HCT116 (cell line): ENCODE measurements at regions not wholly inside any gene's neighbourhood (a gene's known extent, or its start where the extent isn't known, plus 50 kb on each side); places are given as distances from the start of the nearest gene placed in this dataset.

Experiments used
- ATAC-seq: fragments of 200-7000 bp; cut with Tn5 transposase; 2 replicates; pipeline ENCODE4 v1.9.1; 2020; ENCODE audit warnings: mild to moderate bottlenecking, moderate library complexity
- BruUV-seq: library from RNA; stranded (reverse); fragments of 400-500 nt; replicated peaks from 2 replicates; lab custom pipeline; 2021; lab: Mats Ljungman, UMichigan
- CTCF ChIA-PET: fragments of 300-600 bp; sonication (Branson Sonifier 250); formaldehyde crosslinking; loops from one replicate; lab custom pipeline; 2021; ENCODE audit warnings: antibody characterized with exemption; lab: Charles Lee
- POLR2A ChIA-PET: fragments of 300-600, 350-600 bp; sonication (Branson Sonifier 250); formaldehyde crosslinking; loops from one replicate; lab custom pipeline; 2021; ENCODE audit warnings: antibody characterized with exemption; lab: Charles Lee
- RAD21 ChIA-PET, 2 experiments: fragments of 300-600 bp; sonication (Branson Sonifier 250); formaldehyde crosslinking; loops; one replicate each; lab custom pipeline; 2023; ENCODE audit warnings: low total read pairs in 2 of 2; ENCODE audit not compliant: uncharacterized antibody in 2 of 2, unreplicated experiment in 2 of 2, low non-redundant PET in 1 of 2; lab: Charles Lee
- DNase-seq: peaks from one replicate; pipeline ENCODE4 v3.0.0-alpha.2; 2010; ENCODE audit warnings: low read depth, low spot score
- H2AFZ ChIP-seq: fragments of 200-600 bp; shearing (Covaris generic), sonication (generic); 2 replicates; pipeline ENCODE4 v1.6.1; 2017; ENCODE audit warnings: low read depth, mixed run types, mixed read lengths, antibody characterized with exemption, low read length; ENCODE audit not compliant: poor library complexity, severe bottlenecking
- H3K27ac ChIP-seq: 2 replicates; pipeline ENCODE4 v1.5.1; 2012; ENCODE audit warnings: low read depth, low read length
- H3K27me3 ChIP-seq: fragments of 200-600 bp; sonication (generic); 2 replicates; pipeline ENCODE4 v1.6.1; 2016; ENCODE audit warnings: mixed run types, low read length, mixed read lengths; ENCODE audit not compliant: insufficient read depth
- H3K36me3 ChIP-seq, 2 experiments: fragments of 200-500 bp in 1 of 2; fragments of 200-600 bp in 1 of 2; sonication (Bioruptor generic) in 1 of 2; sonication (generic) in 1 of 2; 2 replicates each; pipeline versions ENCODE4 v1.5.1 to v1.6.1; 2014 to 2016; ENCODE audit warnings: low read length in 2 of 2, inconsistent platforms in 1 of 2, mixed read lengths in 1 of 2, mixed run types in 1 of 2; ENCODE audit not compliant: insufficient read depth in 2 of 2, control insufficient read depth in 1 of 2
- H3K4me1 ChIP-seq, 2 experiments: fragments of 200-600 bp in 1 of 2; sonication (generic) in 1 of 2; 2 replicates each; pipeline versions ENCODE4 v1.5.1 to v1.6.1; 2012 to 2017; ENCODE audit warnings: low read length in 2 of 2, inconsistent platforms in 1 of 2, mild to moderate bottlenecking in 1 of 2, mixed read lengths in 1 of 2, mixed run types in 1 of 2, moderate library complexity in 1 of 2; ENCODE audit not compliant: insufficient read depth in 2 of 2, control insufficient read depth in 1 of 2
- H3K4me2 ChIP-seq: fragments of 200-600 bp; sonication (generic); 2 replicates; pipeline ENCODE4 v1.6.1; 2017; ENCODE audit warnings: mixed run types, low read length, mixed read lengths
- H3K4me3 ChIP-seq, 2 experiments: fragments of 200-600 bp in 1 of 2; sonication (generic) in 1 of 2; replicated peaks in 1 of 2; 2 replicates each; pipeline ENCODE4 v1.5.1; 2011 to 2016; ENCODE audit warnings: low read length in 2 of 2, control low read depth in 1 of 2, low read depth in 1 of 2, mild to moderate bottlenecking in 1 of 2, mixed read lengths in 1 of 2, mixed run types in 1 of 2
- H3K79me2 ChIP-seq: fragments of 200-600 bp; sonication (generic); 2 replicates; pipeline ENCODE4 v1.6.1; 2017; ENCODE audit warnings: mild to moderate bottlenecking, mixed run types, low read length, moderate library complexity, mixed read lengths; ENCODE audit not compliant: insufficient read depth
- H3K9ac ChIP-seq: fragments of 200-600 bp; sonication (generic); 2 replicates; pipeline ENCODE4 v1.6.1; 2016; ENCODE audit warnings: low read length, mixed read lengths
- H3K9me2 ChIP-seq: fragments of 200-600 bp; sonication (generic), shearing (Covaris generic); 2 replicates; pipeline ENCODE4 v1.6.1; 2017; ENCODE audit warnings: mixed run types, mild to moderate bottlenecking, moderate library complexity; ENCODE audit not compliant: insufficient read depth
- H3K9me3 ChIP-seq, 2 experiments: fragments of 200-500 bp in 1 of 2; fragments of 200-600 bp in 1 of 2; sonication (Bioruptor generic) in 1 of 2; sonication (generic) in 1 of 2; 2 replicates each; pipeline ENCODE4 v1.6.1; 2014 to 2017; ENCODE audit warnings: low read length in 2 of 2, mixed read lengths in 2 of 2, inconsistent platforms in 1 of 2, low read depth in 1 of 2, mild to moderate bottlenecking in 1 of 2, mixed run types in 1 of 2, moderate library complexity in 1 of 2; ENCODE audit not compliant: control insufficient read depth in 1 of 2, insufficient read depth in 1 of 2
- H4K20me1 ChIP-seq: fragments of 200-600 bp; sonication (generic), shearing (Covaris generic); 2 replicates; pipeline ENCODE4 v1.6.1; 2017; ENCODE audit warnings: mixed run types, mild to moderate bottlenecking, moderate library complexity; ENCODE audit not compliant: insufficient read depth
- CBX3 ChIP-seq: IDR thresholded peaks from 2 replicates; pipeline ENCODE4 v1.6.1; 2012; ENCODE audit warnings: low read depth
- CEBPB ChIP-seq: IDR thresholded peaks from 2 replicates; pipeline ENCODE4 v1.6.1; 2012; ENCODE audit warnings: low read depth
- EGR1 ChIP-seq: IDR thresholded peaks from 2 replicates; pipeline ENCODE4 v1.6.1; 2012; ENCODE audit warnings: low read depth
- EZH2 ChIP-seq: fragments of 200-600 bp; sonication (generic); IDR thresholded peaks from 2 replicates; pipeline ENCODE4 v1.6.1; 2017; ENCODE audit warnings: antibody characterized with exemption, mixed run types
- EZH2phosphoT487 ChIP-seq: fragments of 200-600 bp; IDR thresholded peaks from 2 replicates; pipeline ENCODE4 v1.6.1; 2018; ENCODE audit warnings: antibody characterized with exemption, borderline replicate concordance
- FOSL1 ChIP-seq: IDR thresholded peaks from 2 replicates; pipeline ENCODE4 v1.6.1; 2012; ENCODE audit warnings: low read depth
- JUND ChIP-seq: IDR thresholded peaks from 2 replicates; pipeline ENCODE4 v1.6.1; 2012
- POLR2AphosphoS5 ChIP-seq: IDR thresholded peaks from 2 replicates; pipeline ENCODE4 v1.6.1; 2011; ENCODE audit warnings: mild to moderate bottlenecking, low read depth, low read length, moderate library complexity
- SIN3A ChIP-seq: IDR thresholded peaks from 2 replicates; pipeline ENCODE4 v1.6.1; 2012; ENCODE audit warnings: low read depth
- SP1 ChIP-seq: IDR thresholded peaks from 2 replicates; pipeline ENCODE4 v1.6.1; 2012; ENCODE audit warnings: low read depth
- SRF ChIP-seq: IDR thresholded peaks from 2 replicates; pipeline ENCODE4 v1.6.1; 2012; ENCODE audit warnings: low read depth
- YY1 ChIP-seq: IDR thresholded peaks from 2 replicates; pipeline ENCODE4 v1.6.1; 2011; ENCODE audit warnings: low read length, low read depth, moderate library complexity, mild to moderate bottlenecking; ENCODE audit not compliant: insufficient replicate concordance; ENCODE audit errors: extremely low read depth
- ZFX ChIP-seq: fragments of 450-650 bp; IDR thresholded peaks from 2 replicates; pipeline ENCODE4 v1.6.1; 2017
- intact Hi-C: fragments of 100-400 bp; cut with micrococcal nuclease; formaldehyde crosslinking; loops from 2 replicates; pipeline ENCODE4 v1.10.0; 2022
- TF ChIP-seq, protein P1 (sequence below): IDR thresholded peaks from 2 replicates; pipeline ENCODE4 v1.6.1; 2012

DNA sequence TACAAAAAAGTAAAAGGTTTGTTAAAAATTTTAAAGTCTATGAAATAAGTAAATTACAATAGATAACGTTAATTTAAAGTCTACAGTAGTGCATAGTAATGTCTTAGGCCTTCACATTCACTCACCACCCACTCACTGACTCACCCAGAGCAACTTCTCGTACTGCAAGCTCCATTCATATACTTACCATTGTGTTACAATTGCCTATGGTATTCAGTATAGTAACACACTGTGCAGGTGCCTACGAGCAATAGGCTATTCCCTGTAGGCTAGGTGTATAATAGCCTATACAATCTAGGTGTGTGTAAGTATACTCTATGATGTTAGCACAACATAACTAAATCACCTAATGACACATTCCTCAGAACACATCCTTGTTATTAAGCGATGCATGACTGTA lies 435.3 kb upstream of the TMTC1 start:
- BruUV-seq: no TSS peak
- no peaks in the 10 kb centered on the region for H3K9me3 ChIP-seq
- no peaks in the 10 kb centered on the region for H3K9me2 ChIP-seq
- ATAC-seq (no peak), DNase-seq (no peak)
- no peak overlapping the region for H2AFZ ChIP-seq
- ChIA-PET POLR2A (no interaction called here), CTCF (no interaction called here), RAD21 (no interaction called here)
- no peak overlapping the region for H3K4me2 ChIP-seq
- no peak overlapping the region for H3K4me3 ChIP-seq
- H4K20me1 ChIP-seq: no peaks in the 10 kb centered on the region
- no peak overlapping the region for H3K9ac ChIP-seq
- no peak overlapping the region for H3K27ac ChIP-seq
- no peaks in the 10 kb centered on the region for H3K27me3 ChIP-seq
- H3K36me3 ChIP-seq: no peaks in the 10 kb centered on the region
- H3K4me1 ChIP-seq: no peaks in the 10 kb centered on the region
- TF ChIP-seq POLR2AphosphoS5: no peak
- no peaks in the 10 kb centered on the region for H3K79me2 ChIP-seq
- intact Hi-C loops: no loop called here

DNA sequence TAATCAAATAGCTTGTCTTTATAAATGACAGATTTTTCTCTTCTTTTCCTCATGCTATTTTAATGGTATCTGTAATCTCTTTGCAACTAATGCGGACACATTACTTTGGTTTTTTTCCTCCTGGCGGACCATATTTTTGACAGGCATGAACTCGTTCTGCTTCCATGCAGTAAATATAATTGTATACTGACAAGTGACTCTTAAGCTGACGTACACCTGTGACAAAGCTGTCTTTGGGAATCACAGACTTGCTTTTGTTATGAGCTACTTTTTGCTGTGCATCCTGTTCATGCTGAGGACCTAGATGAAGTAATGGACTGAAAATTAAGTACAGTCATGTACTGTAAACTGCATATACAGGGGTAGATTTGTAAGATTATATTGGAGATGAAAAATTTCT lies 434.3 kb upstream of the TMTC1 start:
- Histone ChIP-seq H4K20me1 (no peaks in the 10 kb centered on the region), H3K9me2 (no peaks in the 10 kb centered on the region), H3K9ac (no peak overlapping the region), H3K79me2 (no peaks in the 10 kb centered on the region), H2AFZ (no peak overlapping the region), H3K9me3 (no peaks in the 10 kb centered on the region), H3K4me2 (no peak overlapping the region), H3K36me3 (no peaks in the 10 kb centered on the region), H3K27ac (no peak overlapping the region), H3K27me3 (no peaks in the 10 kb centered on the region), H3K4me3 (no peak overlapping the region), H3K4me1 (no peaks in the 10 kb centered on the region)
- no peak for ATAC-seq
- DNase-seq: no peak
- intact Hi-C loops: no loop called here
- ChIA-PET RAD21 (no interaction called here), CTCF (no interaction called here), POLR2A (no interaction called here)
- BruUV-seq: no TSS peak
- TF ChIP-seq CEBPB: no peak
- TF ChIP-seq EZH2phosphoT487: no peak
- TF ChIP-seq, protein P1, sequence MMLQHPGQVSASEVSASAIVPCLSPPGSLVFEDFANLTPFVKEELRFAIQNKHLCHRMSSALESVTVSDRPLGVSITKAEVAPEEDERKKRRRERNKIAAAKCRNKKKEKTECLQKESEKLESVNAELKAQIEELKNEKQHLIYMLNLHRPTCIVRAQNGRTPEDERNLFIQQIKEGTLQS: no peak
- TF ChIP-seq SRF: no peak
- no peak for TF ChIP-seq JUND
- no peak for TF ChIP-seq YY1
- TF ChIP-seq SP1: no peak
- no peak for TF ChIP-seq FOSL1
- no peak for TF ChIP-seq CBX3
- TF ChIP-seq ZFX: no peak
- TF ChIP-seq POLR2AphosphoS5: no peak
- TF ChIP-seq SIN3A: no peak
- no peak for TF ChIP-seq EGR1
- TF ChIP-seq EZH2: no peak
